GM12873 (cell line): ENCODE measurements at regions not wholly inside any gene's neighbourhood (a gene's known extent, or its start where the extent isn't known, plus 50 kb on each side); places are given as distances from the start of the nearest gene placed in this dataset.

Source experiments
- CTCF ChIP-seq: IDR thresholded peaks from 2 replicates; pipeline ENCODE4 v1.5.1; 2012; ENCODE audit warnings: low read depth, mild to moderate bottlenecking, moderate library complexity, low read length, control low read depth; ENCODE audit not compliant: insufficient read depth; ENCODE audit errors: missing control alignments

GRCh38 chr4:180949424-180950213 lies 1293.6 kb upstream of the TENM3 start:
- no peak for TF ChIP-seq CTCF

DNA sequence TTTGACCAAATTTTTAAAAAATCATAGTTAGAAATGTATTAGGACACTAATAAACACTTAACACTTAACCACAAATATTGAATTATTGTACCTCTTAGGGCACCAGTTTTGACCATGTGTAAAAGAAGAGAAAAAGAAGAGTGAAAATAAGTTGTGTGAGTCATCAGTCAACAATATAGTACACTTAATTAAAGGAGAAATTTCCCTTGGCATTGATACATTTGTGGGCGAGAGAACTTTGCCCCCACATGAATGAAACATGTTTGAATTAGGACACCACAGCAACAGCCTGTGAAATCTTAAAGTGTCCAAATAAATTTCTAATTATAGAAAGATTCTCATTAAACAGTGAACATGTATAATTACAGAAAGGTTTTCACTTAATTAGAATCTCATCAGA lies 1292.8 kb upstream of the TENM3 start:
- TF ChIP-seq CTCF = no peak

GRCh38 chr4:180951312-180951711 lies 1291.9 kb upstream of the TENM3 start:
- no peak for TF ChIP-seq CTCF

GRCh38 chr4:180953572-180953971 lies 1289.6 kb upstream of the TENM3 start:
- no peak for TF ChIP-seq CTCF

- TF ChIP-seq CTCF = no peak
Observed at GRCh38 chr4:180960743-180961401, 1282.3 kb upstream of the TENM3 start.

- TF ChIP-seq CTCF = no peak
Observed at GRCh38 chr4:180962268-180962667, 1280.9 kb upstream of the TENM3 start.

- no peak for TF ChIP-seq CTCF
Observed at GRCh38 chr4:180966312-180966711, 1276.9 kb upstream of the TENM3 start.
